Left colon (tissue), 2 donors: ENCODE measurements at regions not wholly inside any gene's neighbourhood (a gene's known extent, or its start where the extent isn't known, plus 50 kb on each side); places are given as distances from the start of the nearest gene placed in this dataset.
"Not testable (repeated sequence)": the region's sequence is repeated elsewhere in the genome, so short reads cannot be mapped to it uniquely, and the experiment has no call there.

Experiments used
- ATAC-seq: fragments of 200-7000 bp; cut with Tn5 transposase; one replicate; pipeline ENCODE4 v1.9.1; 2020; ENCODE audit warnings: mild to moderate bottlenecking, moderate library complexity
- DNase-seq, 2 donors: peaks; one replicate each; pipeline ENCODE4 v3.0.0-alpha.2; 2020
- intact Hi-C, 2 donors: fragments of 100-400 bp; cut with DNase I in 1 of 2; cut with micrococcal nuclease in 1 of 2; formaldehyde crosslinking; loops; one replicate each; pipeline versions ENCODE4 v1.11.2 to v1.14.0; 2022; cut with DNase I, micrococcal nuclease
- donor health status: DM: no; HTN: no; CAD: no.
- donor health status: DM: yes; HTN: yes; CAD: no.

DNA sequence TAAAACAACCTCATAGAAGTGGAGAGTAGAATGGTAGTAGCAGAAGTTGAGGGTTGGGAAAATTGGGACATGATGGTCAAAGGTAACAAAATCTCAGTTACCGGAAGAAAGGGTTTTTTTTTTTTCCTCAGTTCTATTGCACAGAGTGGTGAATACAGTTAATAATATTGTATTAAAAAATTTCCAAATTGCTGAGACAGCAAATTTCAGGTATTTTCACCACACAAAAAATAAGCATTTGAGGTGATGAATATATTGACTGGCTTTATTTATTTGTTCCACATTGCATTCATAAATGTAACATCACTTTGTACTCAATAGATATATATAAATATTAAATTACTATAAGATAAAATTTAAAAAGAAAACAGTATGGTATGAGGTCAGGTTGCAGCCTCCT is 373.8 kb downstream of the ETV1 start:
- ATAC-seq (no peak), DNase-seq (no peak)
- intact Hi-C loops: no loop called here

DNA sequence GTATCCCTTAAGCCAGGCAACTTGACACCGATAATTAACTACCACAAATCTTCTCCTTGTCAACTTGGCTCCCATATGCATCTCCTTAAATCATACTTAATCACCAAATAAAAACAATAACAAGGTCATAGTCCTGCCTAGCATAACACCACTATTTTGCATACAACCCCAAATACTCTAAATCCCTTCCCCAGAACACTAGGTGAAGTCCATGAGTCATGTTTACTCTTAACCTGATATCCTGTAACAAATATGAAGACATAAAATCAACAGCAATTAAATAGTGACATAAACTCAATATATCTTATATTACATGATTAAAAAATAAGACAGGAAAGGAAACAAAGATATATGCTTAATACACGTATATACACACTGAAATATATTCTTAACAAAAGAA is 362.0 kb downstream of the ETV1 start:
- intact Hi-C loops: no loop called here
- no peak for DNase-seq
- no peak for ATAC-seq

DNA sequence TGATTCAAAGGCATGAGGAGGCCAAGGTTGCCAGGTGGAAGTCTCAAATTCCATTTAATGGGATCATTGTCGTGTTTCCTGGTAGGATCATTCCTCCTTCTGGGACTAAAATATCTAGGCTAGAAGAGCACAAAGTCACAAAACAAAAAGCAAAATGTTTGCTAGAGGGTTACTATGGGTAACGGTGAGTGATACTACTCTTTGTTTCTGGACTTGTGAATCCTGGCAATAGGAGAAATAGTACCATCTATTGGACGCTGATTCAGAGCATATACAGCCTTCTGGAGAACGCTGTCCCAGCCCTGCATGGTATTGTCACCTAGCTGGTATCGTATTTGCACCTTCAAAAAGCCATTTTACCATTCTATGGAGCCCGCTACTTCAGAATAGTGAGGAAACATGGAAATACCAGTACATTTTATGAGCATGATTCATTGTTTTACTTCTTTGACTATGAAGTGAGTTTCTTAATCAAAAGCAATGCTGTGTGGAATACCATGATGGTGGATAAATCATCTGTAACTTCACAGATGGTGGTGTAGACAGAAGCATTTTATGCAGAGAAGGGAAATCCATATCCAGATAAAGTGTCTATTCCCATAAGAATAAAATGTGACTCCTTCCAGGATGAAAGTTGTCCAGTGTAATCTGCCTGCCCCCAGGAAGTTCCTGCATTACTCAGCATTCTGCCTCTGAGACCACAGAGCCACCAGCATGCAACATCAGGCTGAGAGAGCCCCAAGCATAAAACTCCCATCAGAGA is 361.0 kb downstream of the ETV1 start:
- intact Hi-C loops: no loop called here
- no peak for ATAC-seq
- no peak for DNase-seq

DNA sequence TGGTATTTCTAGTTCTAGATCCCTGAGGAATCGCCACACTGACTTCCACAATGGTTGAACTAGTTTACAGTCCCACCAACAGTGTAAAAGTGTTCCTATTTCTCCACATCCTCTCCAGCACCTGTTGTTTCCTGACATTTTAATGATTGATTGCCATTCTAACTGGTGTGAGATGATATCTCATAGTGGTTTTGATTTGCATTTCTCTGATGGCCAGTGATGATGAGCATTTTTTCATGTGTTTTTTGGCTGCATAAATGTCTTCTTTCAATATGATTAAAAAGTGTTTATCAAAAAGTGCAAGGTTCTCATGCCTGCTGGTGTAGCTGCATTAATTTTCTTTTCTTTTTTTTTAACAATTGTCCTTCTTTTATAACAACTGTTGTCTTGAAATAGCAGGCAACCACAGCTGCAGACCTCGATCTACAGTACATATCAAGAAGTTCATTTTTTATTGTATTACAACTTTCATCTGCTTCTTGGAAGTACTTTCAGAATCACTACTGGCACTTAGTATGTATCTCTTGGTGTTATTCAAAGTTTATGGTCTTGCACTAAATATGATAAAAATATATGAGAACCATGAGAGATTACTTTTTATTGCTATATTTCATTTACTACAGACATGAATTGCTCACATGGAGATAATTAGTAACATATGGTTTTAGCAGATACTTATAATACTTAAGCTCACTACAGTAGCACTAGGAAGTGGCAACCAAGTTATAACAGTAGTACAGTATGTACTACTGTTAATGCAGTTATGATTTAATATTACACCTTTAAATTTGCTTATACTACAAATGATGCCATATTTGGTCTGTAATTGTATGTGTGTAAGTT is 358.0 kb downstream of the ETV1 start:
- intact Hi-C loops, ATAC-seq, DNase-seq: not testable (repeated sequence)

DNA sequence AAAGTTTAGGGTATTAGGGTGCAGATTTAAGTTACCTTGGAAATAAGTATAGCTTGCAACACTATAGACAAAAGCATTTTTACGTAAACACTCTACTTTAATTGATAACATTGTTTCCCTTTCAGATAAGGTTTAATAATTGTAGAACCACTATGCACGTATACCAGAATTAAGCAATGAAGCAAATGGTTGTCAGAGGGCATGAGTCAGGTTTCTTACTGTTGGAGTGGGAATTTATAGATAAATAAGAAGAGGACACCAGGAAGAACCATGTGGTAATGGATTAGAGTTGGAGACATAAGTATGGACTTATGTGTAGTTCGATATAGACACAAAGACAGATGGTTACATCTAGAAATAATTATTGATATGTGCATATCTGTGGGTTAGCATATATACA is 355.6 kb downstream of the ETV1 start:
- intact Hi-C loops: no loop called here
- ATAC-seq (no peak), DNase-seq (no peak)

DNA sequence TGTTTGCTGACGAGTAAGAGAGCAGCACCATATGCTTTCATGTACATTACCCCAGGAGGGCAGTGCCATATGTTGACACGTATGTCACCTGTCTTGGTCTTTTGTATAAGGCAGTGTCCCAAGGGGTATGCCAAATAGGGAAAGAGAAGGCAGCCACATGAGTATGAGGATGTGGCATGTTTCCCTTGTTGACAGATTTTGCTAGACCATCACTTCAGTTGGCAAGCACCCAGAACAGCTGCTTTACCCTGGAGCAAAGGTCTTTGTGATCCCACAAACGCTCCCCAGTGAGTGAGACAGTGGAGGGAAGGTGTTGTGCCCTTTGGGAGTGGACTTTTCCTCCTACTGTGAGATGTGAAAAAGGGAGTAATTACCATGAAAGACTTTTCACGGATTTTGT is 350.1 kb downstream of the ETV1 start:
- no peak for ATAC-seq
- intact Hi-C loops: no loop called here
- DNase-seq: no peak

DNA sequence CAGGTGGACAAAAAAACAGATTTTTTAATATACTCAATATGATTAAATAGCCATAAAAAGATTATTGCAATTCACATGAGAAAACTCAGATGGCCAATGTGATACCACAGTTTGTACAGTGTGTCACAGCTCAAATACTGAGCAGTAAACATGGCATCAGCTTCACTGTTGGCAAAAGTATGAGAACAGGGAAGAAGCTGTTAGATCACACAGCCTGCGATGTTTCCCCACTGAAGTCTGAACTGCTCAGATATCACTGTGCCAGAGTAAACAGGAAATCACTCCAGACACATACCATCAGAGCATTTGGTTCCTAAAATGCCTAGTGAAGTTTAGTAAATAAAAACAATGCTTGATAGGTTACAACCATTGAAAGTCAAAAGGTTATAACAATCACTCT is 347.8 kb downstream of the ETV1 start:
- no peak for ATAC-seq
- intact Hi-C loops: no loop called here
- no peak for DNase-seq

DNA sequence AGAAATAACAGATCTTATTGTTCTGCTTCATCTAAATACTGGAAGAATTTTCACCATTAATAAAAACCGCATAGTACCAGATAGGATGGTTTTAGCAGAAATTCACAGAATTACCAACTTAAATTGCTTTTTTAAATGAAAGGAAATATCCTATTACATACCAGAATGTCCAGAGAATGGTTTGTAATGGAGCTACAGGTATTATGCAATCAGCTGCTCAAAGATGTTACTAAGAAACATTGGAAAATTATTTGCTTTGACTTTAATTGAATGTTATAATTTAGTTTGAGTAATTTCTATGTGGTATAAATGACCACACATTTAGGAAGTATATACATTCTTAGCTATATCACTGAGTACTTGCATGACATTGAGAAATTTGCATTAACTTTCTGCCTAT is 338.3 kb downstream of the ETV1 start:
- DNase-seq: no peak
- ATAC-seq: no peak
- intact Hi-C loops: no loop called here

DNA sequence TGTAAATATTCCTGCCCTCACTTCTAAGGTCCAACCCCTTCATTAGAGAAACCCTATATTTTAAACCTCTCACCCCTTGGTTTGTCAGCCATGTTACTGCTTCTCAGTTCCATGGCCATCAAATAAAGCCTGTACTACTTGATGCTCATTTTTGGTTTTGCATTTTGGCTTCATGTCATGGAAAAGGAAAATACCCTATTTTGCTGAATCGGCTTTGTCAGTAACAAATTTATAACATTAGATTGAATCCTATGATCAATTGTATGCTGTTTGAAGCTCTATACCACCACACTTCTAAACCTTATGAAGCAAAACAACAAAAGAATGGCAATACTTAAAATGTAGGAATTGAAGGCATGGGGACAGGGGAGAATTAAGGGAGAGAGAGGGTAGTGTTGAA is 333.1 kb downstream of the ETV1 start:
- intact Hi-C loops: no loop called here
- DNase-seq (no peak), ATAC-seq (no peak)

DNA sequence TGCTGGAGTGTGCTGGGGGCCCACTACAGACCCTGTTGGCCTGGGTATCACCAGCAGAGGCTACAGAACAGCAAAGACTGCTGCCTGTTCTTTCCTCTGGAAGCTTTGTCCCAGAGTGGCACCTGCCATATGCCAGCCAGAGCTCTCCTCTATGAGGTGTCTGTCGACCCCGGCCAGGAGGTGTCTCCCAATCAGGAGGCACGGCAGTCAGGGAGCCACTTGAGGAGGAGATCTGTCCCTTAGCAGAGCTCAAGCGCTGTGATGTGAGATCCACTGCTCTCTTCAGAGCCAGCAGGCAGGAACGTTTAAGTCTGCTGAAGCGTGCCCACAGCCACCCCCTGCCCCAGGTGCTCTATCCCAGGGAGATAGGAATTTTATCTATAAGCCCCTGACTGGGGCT is 316.2 kb downstream of the ETV1 start:
- ATAC-seq (no peak), DNase-seq (no peak)
- intact Hi-C loops: no loop called here

DNA sequence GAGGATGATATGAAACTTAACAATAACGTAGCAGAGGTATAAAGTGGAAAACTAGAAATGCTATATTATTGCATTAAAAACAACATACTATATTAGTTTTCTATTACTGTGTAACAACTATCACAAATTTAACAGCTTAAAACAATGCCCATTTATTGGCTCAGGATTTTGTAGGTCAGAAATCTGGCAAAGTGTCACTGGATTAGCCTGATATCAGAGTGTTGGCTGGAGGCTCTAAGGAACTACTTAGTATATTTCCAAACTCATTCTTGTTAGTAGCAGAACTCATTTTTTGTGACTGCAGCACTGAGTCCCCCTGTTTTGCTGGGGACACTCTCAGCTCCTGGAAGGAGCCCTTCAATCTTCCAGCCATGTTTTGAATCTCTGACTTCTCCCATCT is 306.8 kb downstream of the ETV1 start:
- no peak for ATAC-seq
- no peak for DNase-seq
- intact Hi-C loops: no loop called here

DNA sequence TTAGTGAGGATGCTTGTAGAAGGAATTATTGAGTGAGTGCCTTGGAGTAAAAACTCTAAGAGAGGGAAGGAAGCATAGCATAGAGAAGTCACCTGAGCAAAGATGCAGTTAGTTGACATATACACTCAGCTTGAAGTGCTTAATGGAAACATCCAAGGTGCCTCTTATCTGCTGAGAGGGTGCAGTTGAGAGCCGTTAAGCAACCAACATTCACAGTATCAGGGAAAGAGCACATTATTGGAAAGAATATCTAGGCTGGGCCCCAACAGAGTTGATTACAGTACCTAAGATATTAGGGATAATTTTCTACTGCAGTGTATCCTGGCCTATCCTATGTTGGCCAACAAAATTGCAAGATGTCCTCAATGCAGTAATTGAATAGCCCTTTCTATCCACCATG is 302.0 kb downstream of the ETV1 start:
- DNase-seq: no peak
- intact Hi-C loops: no loop called here
- ATAC-seq: no peak

DNA sequence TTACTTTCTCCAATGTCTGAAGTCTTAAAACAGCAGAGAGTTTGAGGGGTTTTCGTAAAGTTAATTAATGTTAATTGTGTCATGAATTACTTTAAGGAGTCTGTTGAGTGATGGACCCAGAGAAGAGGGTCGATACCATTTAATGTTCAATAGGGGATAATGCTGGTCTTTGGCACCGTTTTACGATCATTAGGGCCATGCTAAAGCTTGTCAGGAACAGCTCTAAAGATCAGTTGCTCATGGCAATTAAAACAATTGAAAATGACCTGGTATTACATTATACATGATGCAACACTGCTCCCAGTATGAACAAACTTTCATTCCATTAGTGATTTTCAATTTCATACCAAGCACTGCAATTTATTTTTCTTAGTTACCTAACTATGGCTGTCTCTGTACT is 296.9 kb downstream of the ETV1 start:
- no peak for DNase-seq
- intact Hi-C loops: no loop called here
- ATAC-seq: no peak

DNA sequence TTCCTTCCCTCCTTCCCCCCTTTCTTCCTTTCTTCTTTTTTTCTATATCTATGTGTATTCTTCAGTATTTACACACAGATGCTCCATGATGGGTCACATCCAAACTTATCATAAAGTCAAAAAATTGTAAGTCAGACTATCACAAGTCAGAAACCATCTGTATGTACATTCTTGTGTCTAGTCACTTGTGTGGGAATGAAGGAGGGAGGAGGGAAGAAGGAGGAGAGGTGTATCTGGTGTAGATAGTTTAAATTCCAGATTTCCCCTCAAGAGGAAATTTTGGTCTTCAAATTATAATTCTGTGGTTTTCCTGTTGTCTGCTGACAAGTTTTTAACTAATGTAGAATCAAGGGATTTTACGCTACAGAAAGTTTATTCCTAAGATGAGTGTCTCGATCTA is 287.2 kb downstream of the ETV1 start:
- DNase-seq (no peak), ATAC-seq (no peak)
- intact Hi-C loops: no loop called here

DNA sequence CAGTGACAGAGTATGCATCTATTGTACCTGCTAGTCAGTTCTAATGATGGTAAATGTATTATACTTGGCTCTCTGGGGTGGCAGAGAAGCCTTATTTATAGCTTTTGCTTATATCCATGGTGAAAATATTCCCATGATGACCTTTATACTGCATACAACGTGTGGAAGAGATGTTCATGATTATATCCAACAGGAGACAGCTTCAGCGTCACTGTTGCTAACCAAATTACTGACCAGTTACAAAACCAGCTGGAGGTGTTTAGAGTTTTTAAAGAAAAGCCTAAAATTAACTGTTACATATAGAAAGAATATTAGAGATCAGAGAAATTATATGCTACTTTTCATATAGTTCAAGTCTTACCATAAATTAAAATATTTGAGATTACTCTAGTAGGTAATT is 280.8 kb downstream of the ETV1 start:
- ATAC-seq (no peak), DNase-seq (no peak)
- intact Hi-C loops: no loop called here

DNA sequence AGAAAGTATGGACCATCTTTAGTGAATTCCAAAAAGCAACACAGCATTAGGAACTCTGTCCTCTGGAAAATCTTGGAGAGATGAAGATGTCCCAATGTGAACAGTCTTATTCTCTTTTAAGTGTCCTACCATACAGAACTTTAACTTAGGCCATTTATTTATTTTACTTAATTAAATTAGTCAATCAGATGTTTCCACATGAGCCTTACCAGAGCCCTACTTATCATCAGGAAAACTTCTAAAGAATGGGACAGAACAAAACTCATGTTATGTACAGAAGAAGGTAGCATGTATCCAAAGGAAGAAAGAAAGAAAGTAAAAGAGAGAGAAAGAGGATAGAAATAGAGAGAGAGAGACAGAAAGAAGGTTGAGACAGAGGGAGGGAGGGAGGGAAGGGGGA is 276.4 kb downstream of the ETV1 start:
- intact Hi-C loops: no loop called here
- ATAC-seq: no peak
- DNase-seq: no peak

DNA sequence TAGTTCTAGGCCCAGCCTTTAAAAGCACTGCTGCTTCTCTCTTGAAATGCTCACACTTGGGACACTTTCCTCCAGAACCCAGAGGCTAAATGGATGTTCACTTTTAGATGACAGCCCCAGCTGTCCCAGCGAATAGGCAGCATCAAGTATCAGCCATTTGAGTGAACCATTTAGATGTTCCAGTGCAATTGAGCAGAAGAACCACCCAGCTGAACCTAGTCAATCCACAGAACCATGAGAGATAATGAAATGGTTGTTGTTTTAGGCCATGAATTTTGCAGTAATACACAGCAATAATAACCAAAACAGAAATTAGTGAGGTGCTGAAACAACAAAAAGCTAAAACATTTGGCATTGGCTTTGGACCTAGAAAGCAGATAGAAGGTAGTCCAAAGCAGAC is 273.9 kb downstream of the ETV1 start:
- no peak for ATAC-seq
- DNase-seq: no peak
- intact Hi-C loops: no loop called here

DNA sequence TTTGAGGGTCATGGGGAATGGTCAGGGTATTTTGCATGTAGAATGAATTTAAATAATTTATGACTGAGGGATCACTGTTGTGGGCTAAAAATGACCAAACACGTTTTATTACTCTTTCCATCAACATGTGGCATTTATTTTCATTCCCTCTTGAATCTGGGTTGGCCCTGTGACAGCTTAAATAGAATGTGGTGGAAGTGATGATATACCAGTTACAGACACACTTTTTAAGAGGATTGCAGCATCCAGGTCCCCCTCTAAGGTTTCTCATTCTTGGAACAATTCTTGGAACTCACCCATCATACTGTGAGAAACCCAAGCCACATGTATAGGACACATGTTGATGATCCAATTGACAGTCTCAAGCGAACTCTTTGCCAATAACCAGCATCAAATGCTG is 272.4 kb downstream of the ETV1 start:
- ATAC-seq: no peak
- intact Hi-C loops: no loop called here
- DNase-seq: no peak

DNA sequence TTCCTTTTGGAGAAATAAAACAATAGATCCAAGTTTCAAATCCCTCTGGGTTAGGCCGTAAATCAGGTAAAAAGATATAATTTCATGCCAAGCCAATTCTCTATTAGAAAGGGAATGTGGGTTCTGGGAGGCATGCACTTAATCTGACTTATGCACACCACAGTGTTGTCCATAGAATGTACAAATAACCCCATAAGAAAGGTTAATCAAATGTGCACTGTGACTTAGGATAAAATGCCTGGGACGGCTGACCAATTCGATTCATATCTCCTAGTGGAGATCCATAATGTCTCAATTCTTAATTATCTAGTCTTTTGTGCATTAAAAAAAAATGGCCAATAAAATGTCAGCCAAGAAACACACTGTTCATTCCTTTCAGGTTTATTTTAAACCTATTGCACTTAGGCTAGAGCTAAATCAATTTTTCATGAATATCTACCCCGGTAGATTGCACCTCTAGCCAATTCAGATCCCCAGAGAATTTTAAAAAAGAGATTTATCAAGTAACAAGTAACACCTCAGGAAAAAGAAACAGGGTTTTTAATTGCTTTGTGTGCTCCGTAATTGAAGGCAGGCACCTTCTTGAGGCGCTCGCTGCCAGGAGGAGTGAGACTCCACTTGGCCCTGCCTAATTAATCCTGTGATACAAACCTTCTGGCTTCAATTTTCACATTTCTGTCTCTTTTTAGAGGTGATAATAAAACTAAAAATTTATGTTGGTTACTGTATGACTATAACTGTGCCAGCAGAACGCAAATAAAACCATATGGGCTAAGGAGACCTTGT is 265.1 kb downstream of the ETV1 start:
- DNase-seq (no peak), ATAC-seq (no peak)
- intact Hi-C loops: no loop called here

DNA sequence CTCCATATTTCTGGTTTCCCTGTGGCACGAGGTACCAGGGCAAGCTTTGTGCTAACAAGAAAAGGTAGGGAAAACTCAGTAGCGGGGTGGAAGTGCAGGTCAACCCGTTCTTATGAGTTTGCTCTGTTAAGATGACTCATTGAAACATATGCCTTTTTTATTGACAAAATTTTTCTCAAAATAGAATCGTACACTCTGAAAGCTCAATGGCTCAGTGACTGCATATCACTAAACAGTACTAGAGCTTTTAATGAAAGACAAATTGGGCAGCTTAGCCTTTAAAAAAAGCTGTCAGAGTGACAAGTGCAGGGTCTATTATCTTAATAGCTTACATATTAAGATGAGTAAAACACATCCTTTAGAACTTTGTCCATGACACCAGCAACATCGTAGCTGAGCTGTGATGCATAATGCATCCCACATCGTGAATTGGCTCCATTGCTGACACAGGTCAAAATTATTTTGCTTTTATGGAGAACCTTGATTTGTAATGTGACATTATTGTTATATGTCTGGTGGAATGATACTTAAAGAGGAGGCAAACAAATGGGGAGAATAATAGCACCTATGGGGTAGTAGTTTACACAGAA is 264.4 kb downstream of the ETV1 start:
- DNase-seq: no peak
- intact Hi-C loops: no loop called here
- ATAC-seq: no peak
